ENCODE measurements at regions not wholly inside any gene's neighbourhood (a gene's known extent, or its start where the extent isn't known, plus 50 kb on each side); places are given as distances from the start of the nearest gene placed in this dataset.

GRCh38 chr13:80572308-80572922, 231.5 kb upstream of the SPRY2 start:
- no peak for DNase-seq (ENCODE audit: low spot score)
- H3K36me3 ChIP-seq (replicated peaks; ENCODE audit: insufficient read depth, low read depth): no peaks in the 10 kb centered on the region
- no peak overlapping the region for H2AFZ ChIP-seq
- H3K79me2 ChIP-seq: no peaks in the 10 kb centered on the region
- H3K9me3 ChIP-seq (ENCODE audit: low read depth): no peaks in the 10 kb centered on the region
- TF ChIP-seq CTCF (IDR thresholded peaks at IDR 0.05; ENCODE audit: poor library complexity): no peak
- TF ChIP-seq EZH2phosphoT487 (IDR thresholded peaks at IDR 0.05; ENCODE audit: low read depth, severe bottlenecking, unreplicated experiment): no peak
- TF ChIP-seq EZH2 (IDR thresholded peaks at IDR 0.05; ENCODE audit: borderline replicate concordance): no peak
- H3K4me2 ChIP-seq: no peak overlapping the region
- no peaks in the 10 kb centered on the region for H4K20me1 ChIP-seq (ENCODE audit: insufficient read depth, poor library complexity, severe bottlenecking)
- H3K27ac ChIP-seq: no peak overlapping the region
- H3K4me1 ChIP-seq (ENCODE audit: insufficient read depth): peaks cover 11% of the 10 kb centered on the region
- no peaks in the 10 kb centered on the region for H3K9me2 ChIP-seq (replicated peaks; ENCODE audit: insufficient read depth)
- H3K4me3 ChIP-seq: no peak overlapping the region
- no peaks in the 10 kb centered on the region for H3K27me3 ChIP-seq
- WGBS (ENCODE audit: low lambda C conversion rate, missing lambda C conversion rate): 62% methylated on average over 4 of the region's 4 CpGs

- WGBS (ENCODE audit: low lambda C conversion rate, missing lambda C conversion rate): 82% methylated on average over 4 of the region's 4 CpGs
- H3K9me3 ChIP-seq (ENCODE audit: low read depth): no peaks in the 10 kb centered on the region
- DNase-seq (ENCODE audit: low spot score): no peak
Measured at GRCh38 chr13:80571346-80572307, 230.7 kb upstream of the SPRY2 start.

GRCh38 chr13:80563439-80563838, 222.5 kb upstream of the SPRY2 start:
- H3K4me1 ChIP-seq (ENCODE audit: insufficient read depth): no peaks in the 10 kb centered on the region
- H3K36me3 ChIP-seq (replicated peaks; ENCODE audit: insufficient read depth, low read depth): no peaks in the 10 kb centered on the region
- 75% methylated on average over 4 of the region's 4 CpGs for WGBS (ENCODE audit: low lambda C conversion rate, missing lambda C conversion rate)
- H3K27me3 ChIP-seq: no peaks in the 10 kb centered on the region
- no peak overlapping the region for H3K27ac ChIP-seq
- H3K79me2 ChIP-seq: no peaks in the 10 kb centered on the region
- no peak for DNase-seq (ENCODE audit: low spot score)
- H2AFZ ChIP-seq: no peak overlapping the region
- H3K4me2 ChIP-seq: no peak overlapping the region
- H4K20me1 ChIP-seq (ENCODE audit: insufficient read depth, poor library complexity, severe bottlenecking): no peaks in the 10 kb centered on the region
- TF ChIP-seq CTCF (IDR thresholded peaks at IDR 0.05; ENCODE audit: poor library complexity): no peak
- no peak for TF ChIP-seq EZH2phosphoT487 (IDR thresholded peaks at IDR 0.05; ENCODE audit: low read depth, severe bottlenecking, unreplicated experiment)
- no peak for TF ChIP-seq EZH2 (IDR thresholded peaks at IDR 0.05; ENCODE audit: borderline replicate concordance)
- H3K9me3 ChIP-seq (ENCODE audit: low read depth): no peaks in the 10 kb centered on the region
- H3K9me2 ChIP-seq (replicated peaks; ENCODE audit: insufficient read depth): no peaks in the 10 kb centered on the region
- H3K4me3 ChIP-seq: no peak overlapping the region

More at GRCh38 chr13:80571346-80572307, 230.7 kb upstream of the SPRY2 start:
- Histone ChIP-seq H3K36me3 (replicated peaks; ENCODE audit: insufficient read depth, low read depth) (no peaks in the 10 kb centered on the region), H2AFZ (no peak overlapping the region), H3K4me3 (no peak overlapping the region), H3K4me2 (no peak overlapping the region), H3K27ac (no peak overlapping the region), H3K79me2 (no peaks in the 10 kb centered on the region), H3K9me2 (replicated peaks; ENCODE audit: insufficient read depth) (no peaks in the 10 kb centered on the region), H4K20me1 (ENCODE audit: insufficient read depth, poor library complexity, severe bottlenecking) (no peaks in the 10 kb centered on the region), H3K27me3 (no peaks in the 10 kb centered on the region), H3K4me1 (ENCODE audit: insufficient read depth) (peaks cover 11% of the 10 kb centered on the region)
- TF ChIP-seq EZH2 (IDR thresholded peaks at IDR 0.05; ENCODE audit: borderline replicate concordance): no peak
- TF ChIP-seq EZH2phosphoT487 (IDR thresholded peaks at IDR 0.05; ENCODE audit: low read depth, severe bottlenecking, unreplicated experiment): no peak
- TF ChIP-seq CTCF (IDR thresholded peaks at IDR 0.05; ENCODE audit: poor library complexity): no peak

Data from hepatocyte (in vitro differentiated cells).